K562 (cell line): ENCODE measurements at regions not wholly inside any gene's neighbourhood (a gene's known extent, or its start where the extent isn't known, plus 50 kb on each side); places are given as distances from the start of the nearest gene placed in this dataset.

Source experiments
- CBX1 ChIP-seq: sonication (generic); IDR thresholded peaks from 2 replicates; pipeline ENCODE4 v1.6.1; 2016; ENCODE audit warnings: antibody characterized with exemption, low read depth, mild to moderate bottlenecking
- CC2D1A ChIP-seq: fragments of 450-650 bp; IDR thresholded peaks from 2 replicates; pipeline ENCODE4 v1.6.1; 2017; ENCODE audit warnings: mild to moderate bottlenecking
- HMG20B ChIP-seq: fragments of 250-450 bp; sonication (Bioruptor Pico); IDR thresholded peaks from 2 replicates; pipeline ENCODE4 v1.5.0; 2021; ENCODE audit warnings: mild to moderate bottlenecking
- IRF1 ChIP-seq: sonication (generic); formaldehyde crosslinking; IDR thresholded peaks from 2 replicates; pipeline ENCODE4 v1.8.0; 2022; ENCODE audit warnings: missing genetic modification reagents, mild to moderate bottlenecking, borderline replicate concordance
- MXD1 ChIP-seq: fragments of 250-450 bp; sonication (Bioruptor Pico); IDR thresholded peaks from 2 replicates; pipeline ENCODE4 v1.8.0; 2021; ENCODE audit warnings: borderline replicate concordance, mild to moderate bottlenecking, moderate library complexity; ENCODE audit not compliant: poor library complexity, severe bottlenecking
- NFYB ChIP-seq: IDR thresholded peaks from 2 replicates; pipeline ENCODE4 v1.6.1; 2011; ENCODE audit warnings: mild to moderate bottlenecking, moderate library complexity; ENCODE audit not compliant: insufficient read length; ENCODE audit errors: extremely low read depth
- RBM22 ChIP-seq: fragments of 200-400 bp; formaldehyde crosslinking; IDR thresholded peaks from 2 replicates; pipeline ENCODE4 v1.6.1; 2018; ENCODE audit warnings: low read length, low read depth; ENCODE audit not compliant: poor library complexity, severe bottlenecking
- SAFB2 ChIP-seq: fragments of 200-400 bp; formaldehyde crosslinking; IDR thresholded peaks from 2 replicates; pipeline ENCODE4 v1.6.1; 2018; ENCODE audit warnings: borderline replicate concordance, low read length, low read depth, moderate library complexity; ENCODE audit not compliant: severe bottlenecking
- TCF3 ChIP-seq: sonication (generic); formaldehyde crosslinking; IDR thresholded peaks from 2 replicates; pipeline ENCODE4 v1.4.0; 2020; ENCODE audit warnings: mild to moderate bottlenecking, missing genetic modification reagents
- ZNF311 ChIP-seq: fragments of 250-450 bp; sonication (Bioruptor Pico); IDR thresholded peaks from 2 replicates; pipeline ENCODE4 v1.4.0; 2020; ENCODE audit warnings: mild to moderate bottlenecking, moderate library complexity
- TF ChIP-seq, protein P1 (sequence below): fragments of 250-450 bp; sonication (Bioruptor Pico); IDR thresholded peaks from 2 replicates; pipeline ENCODE4 v1.5.0; 2020; ENCODE audit warnings: mild to moderate bottlenecking, borderline replicate concordance

DNA sequence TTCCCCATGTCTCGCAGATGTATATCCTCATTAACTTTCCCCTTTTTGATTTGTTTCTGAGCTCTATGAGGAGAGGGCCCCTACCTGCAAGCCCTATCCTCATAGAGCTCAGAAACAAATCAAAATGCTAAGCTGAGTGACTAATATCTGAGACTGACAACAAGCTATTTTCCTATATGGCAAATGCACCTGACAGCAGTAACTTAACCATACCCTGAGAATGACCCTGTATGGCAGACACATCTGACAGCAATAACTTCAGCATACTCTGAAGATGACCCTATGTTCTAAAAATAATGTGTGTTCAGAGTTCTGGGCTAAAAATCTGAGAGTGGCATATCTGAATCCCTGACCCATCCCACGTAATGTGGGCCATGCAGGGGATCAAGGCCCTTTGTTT is 79.0 kb upstream of the MEI4 start (continued):
- no peak for TF ChIP-seq CC2D1A
- TF ChIP-seq CBX1: no peak
- TF ChIP-seq MXD1: no peak
- TF ChIP-seq HMG20B (CRISPR knock-in tag): no peak
- TF ChIP-seq NFYB: no peak
- no peak for TF ChIP-seq IRF1 (CRISPR knock-in tag)
- no peak for TF ChIP-seq ZNF311 (CRISPR knock-in tag)
- TF ChIP-seq, protein P1, sequence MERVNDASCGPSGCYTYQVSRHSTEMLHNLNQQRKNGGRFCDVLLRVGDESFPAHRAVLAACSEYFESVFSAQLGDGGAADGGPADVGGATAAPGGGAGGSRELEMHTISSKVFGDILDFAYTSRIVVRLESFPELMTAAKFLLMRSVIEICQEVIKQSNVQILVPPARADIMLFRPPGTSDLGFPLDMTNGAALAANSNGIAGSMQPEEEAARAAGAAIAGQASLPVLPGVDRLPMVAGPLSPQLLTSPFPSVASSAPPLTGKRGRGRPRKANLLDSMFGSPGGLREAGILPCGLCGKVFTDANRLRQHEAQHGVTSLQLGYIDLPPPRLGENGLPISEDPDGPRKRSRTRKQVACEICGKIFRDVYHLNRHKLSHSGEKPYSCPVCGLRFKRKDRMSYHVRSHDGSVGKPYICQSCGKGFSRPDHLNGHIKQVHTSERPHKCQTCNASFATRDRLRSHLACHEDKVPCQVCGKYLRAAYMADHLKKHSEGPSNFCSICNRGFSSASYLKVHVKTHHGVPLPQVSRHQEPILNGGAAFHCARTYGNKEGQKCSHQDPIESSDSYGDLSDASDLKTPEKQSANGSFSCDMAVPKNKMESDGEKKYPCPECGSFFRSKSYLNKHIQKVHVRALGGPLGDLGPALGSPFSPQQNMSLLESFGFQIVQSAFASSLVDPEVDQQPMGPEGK: no peak
- no peak for TF ChIP-seq TCF3 (CRISPR knock-in tag)
- TF ChIP-seq RBM22: no peak
- TF ChIP-seq SAFB2: no peak
- TF ChIP-seq, all 486 proteins: peak for 0
